Gastroesophageal sphincter (tissue), 3 donors: ENCODE measurements at regions not wholly inside any gene's neighbourhood (a gene's known extent, or its start where the extent isn't known, plus 50 kb on each side); places are given as distances from the start of the nearest gene placed in this dataset.

Experiments used
- CTCF ChIP-seq, 4 experiments: fragments of 200-600 bp in 2 of 4; fragments of 450-650 bp in 2 of 4; sonication (generic) in 1 of 4; IDR thresholded peaks; one replicate each; pipeline ENCODE4 v1.5.1; 2017 to 2019; ENCODE audit warnings: antibody characterized with exemption in 4 of 4, mild to moderate bottlenecking in 2 of 4, moderate library complexity in 2 of 4
- POLR2A ChIP-seq, 2 donors: fragments of 450-650 bp; IDR thresholded peaks; one replicate each; pipeline ENCODE4 v1.6.1; 2017; ENCODE audit warnings: antibody characterized with exemption in 2 of 2, mild to moderate bottlenecking in 2 of 2, moderate library complexity in 1 of 2

- no peak for TF ChIP-seq POLR2A (IDR thresholded peaks at IDR 0.05)
- TF ChIP-seq CTCF (IDR thresholded peaks at IDR 0.05) = no peak
Measured at GRCh38 chr11:100586361-100587101, 100.6 kb upstream of the ARHGAP42 start.
